Panc1 (cell line): ENCODE measurements at regions not wholly inside any gene's neighbourhood (a gene's known extent, or its start where the extent isn't known, plus 50 kb on each side); places are given as distances from the start of the nearest gene placed in this dataset.

Source experiments
- ATAC-seq: fragments of 200-7000 bp; cut with Tn5 transposase; 2 replicates; pipeline ENCODE4 v1.9.1; 2020; ENCODE audit warnings: mild to moderate bottlenecking, moderate library complexity
- BruUV-seq: library from RNA; stranded (reverse); fragments of 400-500 nt; replicated peaks from 2 replicates; lab custom pipeline; 2021; lab: Mats Ljungman, UMichigan
- CTCF ChIA-PET: fragments of 300-600 bp; sonication (Branson Sonifier 250); formaldehyde crosslinking; loops from one replicate; lab custom pipeline; 2022; ENCODE audit warnings: antibody characterized with exemption; lab: Charles Lee
- POLR2A ChIA-PET: fragments of 300-600 bp; sonication (Branson Sonifier 250); formaldehyde crosslinking; loops from one replicate; lab custom pipeline; 2022; ENCODE audit warnings: antibody characterized with exemption; lab: Charles Lee
- DNase-seq: peaks from one replicate; pipeline ENCODE4 v3.0.0-alpha.2; 2010; ENCODE audit warnings: low read depth, low spot score
- H3K27ac ChIP-seq: 2 replicates; pipeline ENCODE4 v1.5.1; 2011; ENCODE audit warnings: mild to moderate bottlenecking, low read length, inconsistent platforms
- H3K27me3 ChIP-seq: fragments of 200-500 bp; sonication (Bioruptor generic); 2 replicates; pipeline ENCODE4 v1.6.0; 2014; ENCODE audit warnings: low read length, inconsistent platforms; ENCODE audit not compliant: control insufficient read depth, insufficient read depth
- H3K36me3 ChIP-seq: fragments of 200-500 bp; sonication (Bioruptor generic); 2 replicates; pipeline ENCODE4 v1.5.1; 2014; ENCODE audit warnings: inconsistent platforms, mild to moderate bottlenecking, low read length, moderate library complexity; ENCODE audit not compliant: control insufficient read depth, insufficient read depth
- H3K4me1 ChIP-seq: 2 replicates; pipeline ENCODE4 v1.5.1; 2011; ENCODE audit warnings: inconsistent platforms, mild to moderate bottlenecking, low read length, moderate library complexity; ENCODE audit not compliant: control insufficient read depth, insufficient read depth
- H3K4me3 ChIP-seq, 2 experiments: 2 replicates each; pipeline ENCODE4 v1.5.1; 2011 to 2012; ENCODE audit warnings: low read depth in 2 of 2, low read length in 2 of 2, mild to moderate bottlenecking in 2 of 2, inconsistent platforms in 1 of 2, moderate library complexity in 1 of 2
- H3K9me3 ChIP-seq: fragments of 200-500 bp; sonication (Bioruptor generic); 2 replicates; pipeline ENCODE4 v1.5.1; 2014; ENCODE audit warnings: low read depth, mild to moderate bottlenecking, inconsistent platforms, low read length, moderate library complexity; ENCODE audit not compliant: control insufficient read depth, insufficient read depth
- POLR2AphosphoS5 ChIP-seq: IDR thresholded peaks from 2 replicates; pipeline ENCODE4 v1.6.1; 2012; ENCODE audit warnings: mild to moderate bottlenecking, low read depth, low read length, moderate library complexity
- SIN3A ChIP-seq: IDR thresholded peaks from 2 replicates; pipeline ENCODE4 v1.6.1; 2012; ENCODE audit warnings: low read depth, mild to moderate bottlenecking, low read length, moderate library complexity, borderline replicate concordance; ENCODE audit not compliant: insufficient read depth
- TCF7L2 ChIP-seq: IDR thresholded peaks from 2 replicates; pipeline ENCODE4 v1.6.1; 2011; ENCODE audit warnings: mild to moderate bottlenecking, low read depth, low read length, inconsistent platforms
- in situ Hi-C: cut with HindIII; loops from 2 replicates; pipeline ENCODE4 v1.10.0; 2016; ENCODE audit warnings: low sequenced_read_pairs, low pct_unique_long_range_greater_than_20kb
- intact Hi-C: fragments of 100-400 bp; cut with micrococcal nuclease; formaldehyde crosslinking; loops from one replicate; pipeline ENCODE4 v1.10.0; 2022; ENCODE audit not compliant: unreplicated experiment
- TF ChIP-seq, protein P1 (sequence below): fragments of 450-650 bp; IDR thresholded peaks from 2 replicates; pipeline ENCODE4 v1.5.1; 2017; ENCODE audit warnings: mild to moderate bottlenecking
- TF ChIP-seq, protein P2 (sequence below), 2 experiments: IDR thresholded peaks; 2 replicates each; pipeline ENCODE4 v1.6.1; 2011 to 2012; ENCODE audit warnings: low read depth in 2 of 2, control low read depth in 1 of 2, low read length in 1 of 2, mild to moderate bottlenecking in 1 of 2, moderate library complexity in 1 of 2; ENCODE audit not compliant: insufficient read depth in 1 of 2

DNA sequence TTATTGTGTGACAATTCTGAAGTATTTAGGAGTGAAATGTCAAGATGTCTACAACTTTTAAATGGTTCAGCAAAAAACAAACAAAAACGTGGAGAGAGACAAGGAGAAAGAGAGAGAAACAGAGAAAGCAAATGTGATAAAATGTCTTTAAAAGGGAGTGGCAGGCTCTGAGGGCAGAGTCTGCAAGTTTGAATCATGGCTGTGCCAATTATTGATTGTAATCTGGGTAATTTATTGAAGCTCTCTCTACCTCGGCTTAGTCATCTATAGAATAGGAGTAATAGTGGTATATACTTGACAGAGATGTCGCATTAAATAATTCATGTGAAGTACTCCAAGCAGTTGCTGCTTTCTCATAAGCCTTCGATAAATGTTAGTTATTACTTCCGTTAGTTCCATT is 61.3 kb upstream of the ARID1B start:
- ChIA-PET POLR2A (interaction anchor here (0.6 kb wide), 1 partner anchor 18 kb away, joined by 3 read pairs; no protein-coding TSS in a partner anchor), CTCF (no interaction called here)
- TF ChIP-seq, protein P1, sequence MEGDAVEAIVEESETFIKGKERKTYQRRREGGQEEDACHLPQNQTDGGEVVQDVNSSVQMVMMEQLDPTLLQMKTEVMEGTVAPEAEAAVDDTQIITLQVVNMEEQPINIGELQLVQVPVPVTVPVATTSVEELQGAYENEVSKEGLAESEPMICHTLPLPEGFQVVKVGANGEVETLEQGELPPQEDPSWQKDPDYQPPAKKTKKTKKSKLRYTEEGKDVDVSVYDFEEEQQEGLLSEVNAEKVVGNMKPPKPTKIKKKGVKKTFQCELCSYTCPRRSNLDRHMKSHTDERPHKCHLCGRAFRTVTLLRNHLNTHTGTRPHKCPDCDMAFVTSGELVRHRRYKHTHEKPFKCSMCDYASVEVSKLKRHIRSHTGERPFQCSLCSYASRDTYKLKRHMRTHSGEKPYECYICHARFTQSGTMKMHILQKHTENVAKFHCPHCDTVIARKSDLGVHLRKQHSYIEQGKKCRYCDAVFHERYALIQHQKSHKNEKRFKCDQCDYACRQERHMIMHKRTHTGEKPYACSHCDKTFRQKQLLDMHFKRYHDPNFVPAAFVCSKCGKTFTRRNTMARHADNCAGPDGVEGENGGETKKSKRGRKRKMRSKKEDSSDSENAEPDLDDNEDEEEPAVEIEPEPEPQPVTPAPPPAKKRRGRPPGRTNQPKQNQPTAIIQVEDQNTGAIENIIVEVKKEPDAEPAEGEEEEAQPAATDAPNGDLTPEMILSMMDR: no peak
- TF ChIP-seq TCF7L2 (no peak), POLR2AphosphoS5 (no peak), SIN3A (no peak)
- TF ChIP-seq, protein P2, sequence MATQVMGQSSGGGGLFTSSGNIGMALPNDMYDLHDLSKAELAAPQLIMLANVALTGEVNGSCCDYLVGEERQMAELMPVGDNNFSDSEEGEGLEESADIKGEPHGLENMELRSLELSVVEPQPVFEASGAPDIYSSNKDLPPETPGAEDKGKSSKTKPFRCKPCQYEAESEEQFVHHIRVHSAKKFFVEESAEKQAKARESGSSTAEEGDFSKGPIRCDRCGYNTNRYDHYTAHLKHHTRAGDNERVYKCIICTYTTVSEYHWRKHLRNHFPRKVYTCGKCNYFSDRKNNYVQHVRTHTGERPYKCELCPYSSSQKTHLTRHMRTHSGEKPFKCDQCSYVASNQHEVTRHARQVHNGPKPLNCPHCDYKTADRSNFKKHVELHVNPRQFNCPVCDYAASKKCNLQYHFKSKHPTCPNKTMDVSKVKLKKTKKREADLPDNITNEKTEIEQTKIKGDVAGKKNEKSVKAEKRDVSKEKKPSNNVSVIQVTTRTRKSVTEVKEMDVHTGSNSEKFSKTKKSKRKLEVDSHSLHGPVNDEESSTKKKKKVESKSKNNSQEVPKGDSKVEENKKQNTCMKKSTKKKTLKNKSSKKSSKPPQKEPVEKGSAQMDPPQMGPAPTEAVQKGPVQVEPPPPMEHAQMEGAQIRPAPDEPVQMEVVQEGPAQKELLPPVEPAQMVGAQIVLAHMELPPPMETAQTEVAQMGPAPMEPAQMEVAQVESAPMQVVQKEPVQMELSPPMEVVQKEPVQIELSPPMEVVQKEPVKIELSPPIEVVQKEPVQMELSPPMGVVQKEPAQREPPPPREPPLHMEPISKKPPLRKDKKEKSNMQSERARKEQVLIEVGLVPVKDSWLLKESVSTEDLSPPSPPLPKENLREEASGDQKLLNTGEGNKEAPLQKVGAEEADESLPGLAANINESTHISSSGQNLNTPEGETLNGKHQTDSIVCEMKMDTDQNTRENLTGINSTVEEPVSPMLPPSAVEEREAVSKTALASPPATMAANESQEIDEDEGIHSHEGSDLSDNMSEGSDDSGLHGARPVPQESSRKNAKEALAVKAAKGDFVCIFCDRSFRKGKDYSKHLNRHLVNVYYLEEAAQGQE (IDR thresholded peaks at IDR 0.05; ENCODE audit: insufficient read depth in 1 of 2, low read depth in 2 of 2, low read length in 1 of 2): no peak
- DNase-seq (no peak), ATAC-seq (no peak)
- Histone ChIP-seq H3K36me3 (no peaks in the 10 kb centered on the region), H3K27me3 (no peaks in the 10 kb centered on the region), H3K9me3 (no peaks in the 10 kb centered on the region), H3K4me3 (no peak overlapping the region), H3K4me1 (peaks cover 27% of the 10 kb centered on the region), H3K27ac (peak overlapping the region; percentile 31; the same call in 1 of the 2 replicates)
- intact Hi-C loops: no loop called here
- in situ Hi-C loops: no loop called here
- no TSS peak for BruUV-seq

DNA sequence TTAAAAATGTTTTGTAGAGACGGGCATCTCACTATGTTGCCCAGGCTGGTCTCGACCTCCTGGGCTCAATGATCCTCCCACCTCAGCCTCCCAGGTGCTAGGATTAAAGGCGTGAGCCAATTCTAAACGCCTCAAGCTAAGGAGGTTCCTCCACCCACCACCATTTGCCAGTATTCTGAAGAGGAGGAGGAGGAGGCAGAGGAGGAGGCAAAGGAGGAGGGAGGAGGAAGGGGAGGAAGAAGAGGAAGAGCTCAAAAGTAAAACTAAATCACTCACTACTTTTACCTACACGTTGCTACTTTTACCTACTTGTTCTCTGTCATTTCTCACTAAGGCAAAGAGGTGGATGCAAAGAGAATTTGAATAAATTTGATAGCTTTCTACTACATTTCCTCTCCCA is 63.6 kb upstream of the ARID1B start:
- in situ Hi-C loops: no loop called here
- ATAC-seq: no peak

More for the DNA sequence above, 63.6 kb upstream of the ARID1B start:
- H3K9me3 ChIP-seq: no peaks in the 10 kb centered on the region
- no peaks in the 10 kb centered on the region for H3K36me3 ChIP-seq
- H3K27ac ChIP-seq: no peak overlapping the region
- TF ChIP-seq SIN3A (no peak), TCF7L2 (no peak), POLR2AphosphoS5 (no peak)
- TF ChIP-seq, protein P1: no peak
- TF ChIP-seq, protein P2 (IDR thresholded peaks at IDR 0.05; ENCODE audit: insufficient read depth in 1 of 2, low read depth in 2 of 2, low read length in 1 of 2): no peak
- H3K27me3 ChIP-seq: no peaks in the 10 kb centered on the region
- no peak overlapping the region for H3K4me3 ChIP-seq
- ChIA-PET CTCF (no interaction called here), POLR2A (no interaction called here)
- H3K4me1 ChIP-seq: peaks cover 7% of the 10 kb centered on the region
- no TSS peak for BruUV-seq
- no peak for DNase-seq
- intact Hi-C loops: no loop called here
